ENCODE measurements at regions not wholly inside any gene's neighbourhood (a gene's known extent, or its start where the extent isn't known, plus 50 kb on each side); places are given as distances from the start of the nearest gene placed in this dataset.

- no peak for TF ChIP-seq CTCF (IDR thresholded peaks at IDR 0.05; ENCODE audit: extremely low read depth, low read depth, low read length)
Measured at GRCh38 chr10:44845361-44846175, 65.6 kb upstream of the TMEM72 start.

GRCh38 chr10:44847110-44847509, 64.0 kb upstream of the TMEM72 start:
- Histone ChIP-seq H3K4me1 (ENCODE audit: insufficient read depth, low read length) (no peaks in the 10 kb centered on the region), H2AFZ (ENCODE audit: low read length) (no peak overlapping the region), H4K20me1 (ENCODE audit: insufficient read depth, low read length) (no peaks in the 10 kb centered on the region), H3K4me2 (ENCODE audit: insufficient read depth, low read length) (no peak overlapping the region), H3K9me3 (ENCODE audit: low read depth, low read length) (no peaks in the 10 kb centered on the region), H3K4me3 (ENCODE audit: insufficient read depth, low read length) (no peak overlapping the region), H3K27ac (ENCODE audit: low read depth, low read length) (no peak overlapping the region), H3K79me2 (ENCODE audit: insufficient read depth, low read length) (no peaks in the 10 kb centered on the region), H3K27me3 (ENCODE audit: insufficient read depth, low read length) (no peaks in the 10 kb centered on the region), H3K36me3 (ENCODE audit: insufficient read depth, low read length) (no peaks in the 10 kb centered on the region)
- DNase-seq (ENCODE audit: insufficient read length, low spot score, missing footprints): no peak
- no peak for TF ChIP-seq CTCF (IDR thresholded peaks at IDR 0.05; ENCODE audit: extremely low read depth, low read depth, low read length)

More at GRCh38 chr10:44845361-44846175, 65.6 kb upstream of the TMEM72 start:
- Histone ChIP-seq H3K4me2 (ENCODE audit: insufficient read depth, low read length) (no peak overlapping the region), H2AFZ (ENCODE audit: low read length) (no peak overlapping the region), H3K9me3 (ENCODE audit: low read depth, low read length) (no peaks in the 10 kb centered on the region), H3K4me1 (ENCODE audit: insufficient read depth, low read length) (no peaks in the 10 kb centered on the region), H4K20me1 (ENCODE audit: insufficient read depth, low read length) (no peaks in the 10 kb centered on the region), H3K36me3 (ENCODE audit: insufficient read depth, low read length) (no peaks in the 10 kb centered on the region), H3K27me3 (ENCODE audit: insufficient read depth, low read length) (no peaks in the 10 kb centered on the region), H3K27ac (ENCODE audit: low read depth, low read length) (no peak overlapping the region), H3K4me3 (ENCODE audit: insufficient read depth, low read length) (no peak overlapping the region), H3K79me2 (ENCODE audit: insufficient read depth, low read length) (no peaks in the 10 kb centered on the region)
- DNase-seq (ENCODE audit: insufficient read length, low spot score, missing footprints): no peak

- Histone ChIP-seq H3K27me3 (ENCODE audit: insufficient read depth, low read length) (no peaks in the 10 kb centered on the region), H3K79me2 (ENCODE audit: insufficient read depth, low read length) (no peaks in the 10 kb centered on the region), H3K9me3 (ENCODE audit: low read depth, low read length) (no peaks in the 10 kb centered on the region), H4K20me1 (ENCODE audit: insufficient read depth, low read length) (no peaks in the 10 kb centered on the region), H2AFZ (ENCODE audit: low read length) (no peak overlapping the region), H3K4me1 (ENCODE audit: insufficient read depth, low read length) (no peaks in the 10 kb centered on the region), H3K4me3 (ENCODE audit: insufficient read depth, low read length) (no peak overlapping the region), H3K27ac (ENCODE audit: low read depth, low read length) (no peak overlapping the region), H3K36me3 (ENCODE audit: insufficient read depth, low read length) (no peaks in the 10 kb centered on the region), H3K4me2 (ENCODE audit: insufficient read depth, low read length) (no peak overlapping the region)
- no peak for TF ChIP-seq CTCF (IDR thresholded peaks at IDR 0.05; ENCODE audit: extremely low read depth, low read depth, low read length)
- DNase-seq (ENCODE audit: insufficient read length, low spot score, missing footprints): no peak
Measured at GRCh38 chr10:44848211-44848610, 62.9 kb upstream of the TMEM72 start.

GRCh38 chr10:44849936-44850335, 61.2 kb upstream of the TMEM72 start:
- Histone ChIP-seq H2AFZ (ENCODE audit: low read length) (no peak overlapping the region), H3K4me1 (ENCODE audit: insufficient read depth, low read length) (no peaks in the 10 kb centered on the region), H3K27me3 (ENCODE audit: insufficient read depth, low read length) (no peaks in the 10 kb centered on the region), H3K4me3 (ENCODE audit: insufficient read depth, low read length) (no peak overlapping the region), H3K4me2 (ENCODE audit: insufficient read depth, low read length) (no peak overlapping the region), H4K20me1 (ENCODE audit: insufficient read depth, low read length) (no peaks in the 10 kb centered on the region), H3K79me2 (ENCODE audit: insufficient read depth, low read length) (no peaks in the 10 kb centered on the region), H3K27ac (ENCODE audit: low read depth, low read length) (no peak overlapping the region), H3K36me3 (ENCODE audit: insufficient read depth, low read length) (no peaks in the 10 kb centered on the region), H3K9me3 (ENCODE audit: low read depth, low read length) (no peaks in the 10 kb centered on the region)
- TF ChIP-seq CTCF (IDR thresholded peaks at IDR 0.05; ENCODE audit: extremely low read depth, low read depth, low read length): no peak
- DNase-seq (ENCODE audit: insufficient read length, low spot score, missing footprints): no peak
